Pancreas (tissue), 10 donors: ENCODE measurements at regions not wholly inside any gene's neighbourhood (a gene's known extent, or its start where the extent isn't known, plus 50 kb on each side); places are given as distances from the start of the nearest gene placed in this dataset.

ENCODE experiments used
- ATAC-seq, 4 donors: fragments of 200-7000 bp; cut with Tn5 transposase; one replicate each; pipeline versions ENCODE4 v1.8.0 to v1.9.1; 2020; ENCODE audit warnings: mild to moderate bottlenecking in 4 of 4, moderate library complexity in 4 of 4
- DNase-seq, 6 donors: peaks; one replicate each; pipeline ENCODE4 v3.0.0-alpha.2; 2020
- FAIRE-seq: peaks from 2 replicates; lab custom pipeline; 2012; peaks lifted over from hg19 to GRCh38; lab: Jason Lieb, UNC
- H3K27ac ChIP-seq, 4 donors: fragments of 200-600 bp; sonication (generic); 1 replicate in 3 of 4; 2 replicates in 1 of 4; pipeline versions ENCODE4 v1.5.0 to v1.8.0; 2020
- H3K27me3 ChIP-seq, 4 donors: fragments of 200-600 bp; one replicate each; pipeline ENCODE4 v1.8.0; 2021
- H3K36me3 ChIP-seq, 3 donors: fragments of 200-600 bp; sonication (generic) in 1 of 3; one replicate each; pipeline versions ENCODE4 v1.5.0 to v1.8.0; 2020 to 2021
- H3K4me1 ChIP-seq, 3 donors: fragments of 200-600 bp; one replicate each; pipeline ENCODE4 v1.8.0; 2021
- H3K4me3 ChIP-seq, 4 donors: fragments of 200-600 bp; sonication (generic) in 2 of 4; one replicate each; pipeline versions ENCODE4 v1.5.0 to v1.8.0; 2020 to 2021
- H3K9me3 ChIP-seq, 4 donors: fragments of 200-600 bp; one replicate each; pipeline ENCODE4 v1.8.0; 2021
- CTCF ChIP-seq, 4 donors: fragments of 200-600 bp; sonication (generic) in 3 of 4; IDR thresholded peaks; one replicate each; pipeline versions ENCODE4 v1.5.0 to v1.8.0; 2021; ENCODE audit warnings: antibody characterized with exemption in 4 of 4
- WGBS, 2 donors: extraction: QIAGEN DNeasy Blood & Tissue Kit; methylation state at CpG; one replicate each; pipeline ENCODE4 v1.1.7; 2013; 5-methylcytosine and 5-hydroxymethylcytosine counted together
- intact Hi-C, 3 donors: fragments of 100-400 bp; cut with DNase I; formaldehyde crosslinking; loops; one replicate each; pipeline versions ENCODE4 v1.11.1 to v1.14.2; 2022
- donor health status: healthy with polysubstance abuse.
- donor health status: DM: no; HTN: no; CAD: no; lungs with moderate emphysema.
- donor health status: DM: no; HTN: no; CAD: no.
- donor health status: control.
- donor health status: control.
- donor health status: Bipolar disorder and iron deficiency.
- donor health status: DM: yes; HTN: yes; CAD: no.
- donor health status: DM: no; HTN: no; CAD: no.
- donor health status: DM: no; HTN: no; CAD: no.
- donor health status: DM: yes; HTN: yes; CAD: no.

DNA sequence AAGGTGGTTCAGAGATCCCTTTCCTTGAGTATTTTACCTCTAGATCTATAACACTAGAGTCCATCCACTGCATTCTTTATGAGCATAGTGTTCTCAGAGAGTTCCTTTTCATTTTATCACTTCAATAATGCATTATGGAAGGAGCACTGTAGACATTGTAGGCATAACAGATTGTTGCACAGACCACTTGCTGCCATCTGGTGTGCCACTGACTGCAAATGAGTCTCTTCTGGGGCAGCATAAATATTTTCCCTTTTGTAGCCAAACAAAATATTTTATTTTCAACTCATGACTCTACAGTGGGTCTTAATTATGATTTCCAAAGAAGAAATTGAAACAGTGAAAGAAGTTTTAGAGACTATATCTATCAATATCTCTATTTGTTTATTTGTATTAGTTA is 290.4 kb downstream of the OLFM3 start:
- Histone ChIP-seq H3K36me3 (no peaks in the 10 kb centered on the region), H3K4me3 (no peak overlapping the region), H3K27ac (no peak overlapping the region), H3K4me1 (no peaks in the 10 kb centered on the region), H3K9me3 (no peaks in the 10 kb centered on the region), H3K27me3 (no peaks in the 10 kb centered on the region)
- DNase-seq (no peak), ATAC-seq (no peak), FAIRE-seq (no peak)
- no peak for TF ChIP-seq CTCF (IDR thresholded peaks at IDR 0.05)
- intact Hi-C loops = no loop called here

DNA sequence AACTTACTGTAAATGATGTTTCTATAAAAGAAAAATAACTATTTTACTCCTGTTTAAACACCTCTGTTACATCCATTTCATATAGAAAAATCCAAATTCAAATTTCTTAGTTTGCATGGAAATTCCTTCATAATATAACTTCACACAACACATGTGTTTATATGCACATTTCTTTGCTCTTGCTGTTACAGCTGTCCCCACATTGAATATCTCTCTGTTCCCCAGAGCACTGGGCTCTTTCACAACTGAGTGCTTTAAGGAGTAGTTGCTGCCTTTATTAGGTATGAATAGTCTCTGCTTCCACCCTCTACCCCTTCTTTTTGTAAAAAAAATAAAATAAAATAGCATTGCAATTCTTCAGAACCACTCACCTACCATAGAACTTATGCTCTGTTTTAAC is 287.0 kb downstream of the OLFM3 start:
- intact Hi-C loops = no loop called here
- DNase-seq = no peak
- Histone ChIP-seq H3K4me1 (no peaks in the 10 kb centered on the region), H3K27ac (no peak overlapping the region), H3K36me3 (no peaks in the 10 kb centered on the region), H3K9me3 (no peaks in the 10 kb centered on the region), H3K4me3 (no peak overlapping the region), H3K27me3 (no peaks in the 10 kb centered on the region)
- FAIRE-seq = no peak
- TF ChIP-seq CTCF (IDR thresholded peaks at IDR 0.05) = no peak
- no peak for ATAC-seq

DNA sequence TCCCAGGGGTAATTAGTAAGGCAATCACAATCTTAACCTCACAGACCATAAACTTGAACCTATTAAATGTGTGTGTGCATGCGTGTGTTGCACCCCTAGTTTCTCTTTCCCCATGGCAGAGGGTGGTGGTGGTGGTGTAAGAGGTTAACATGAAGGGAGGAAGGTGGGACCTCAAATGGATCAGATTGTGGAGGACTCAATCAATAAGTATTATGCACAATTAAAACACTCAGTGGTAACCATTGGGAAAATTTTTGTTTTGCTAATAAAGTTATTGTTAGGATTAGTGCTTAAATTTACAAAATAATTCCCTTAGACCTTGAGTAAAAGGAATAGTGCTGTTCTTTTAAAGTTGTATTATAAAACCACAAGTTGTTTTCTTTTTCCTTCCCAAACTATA is 283.0 kb downstream of the OLFM3 start:
- TF ChIP-seq CTCF (IDR thresholded peaks at IDR 0.05) = no peak
- H3K9me3 ChIP-seq = no peaks in the 10 kb centered on the region
- WGBS, 2 donors = 31 to 33% methylated on average over 1 of the region's 1 CpG
- H3K27ac ChIP-seq = no peak overlapping the region
- H3K4me3 ChIP-seq = no peak overlapping the region
- H3K27me3 ChIP-seq = no peaks in the 10 kb centered on the region
- intact Hi-C loops = no loop called here
- H3K36me3 ChIP-seq = no peaks in the 10 kb centered on the region
- ATAC-seq (no peak), FAIRE-seq (no peak), DNase-seq (no peak)
- no peaks in the 10 kb centered on the region for H3K4me1 ChIP-seq

GRCh38 chr1:101723415-101723814 is 273.3 kb downstream of the OLFM3 start:
- intact Hi-C loops = no loop called here
- no peak for TF ChIP-seq CTCF (IDR thresholded peaks at IDR 0.05)
- no peak for FAIRE-seq
- no peak overlapping the region for H3K27ac ChIP-seq
- H3K4me3 ChIP-seq = no peak overlapping the region
- WGBS, 2 donors = 39 to 47% methylated on average over 4 of the region's 4 CpGs
- H3K4me1 ChIP-seq = no peaks in the 10 kb centered on the region
- no peaks in the 10 kb centered on the region for H3K9me3 ChIP-seq
- no peaks in the 10 kb centered on the region for H3K36me3 ChIP-seq
- no peak for DNase-seq
- no peak for ATAC-seq
- peaks cover 0 to 3% (median 0%) of the 10 kb centered on the region in 4 donors for H3K27me3 ChIP-seq

DNA sequence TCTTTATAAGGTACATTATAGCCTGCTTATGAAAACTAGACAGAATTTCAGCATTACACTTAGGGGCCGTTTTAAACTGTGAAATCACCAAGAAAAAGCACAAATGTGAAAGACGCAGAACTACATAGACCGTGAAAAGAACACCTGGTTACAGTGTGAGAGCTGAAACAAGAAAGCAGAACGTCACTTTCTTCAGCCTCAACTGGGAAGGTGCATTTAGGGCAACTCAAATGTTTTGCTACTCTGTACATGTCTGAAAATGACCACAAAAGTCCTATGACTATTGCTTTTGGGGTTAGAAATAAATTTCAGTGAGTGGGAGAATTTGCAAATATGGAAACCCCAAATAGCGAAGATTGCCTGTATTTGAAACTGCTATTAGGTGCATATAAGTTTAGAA is 268.7 kb downstream of the OLFM3 start:
- Histone ChIP-seq H3K27me3 (no peaks in the 10 kb centered on the region), H3K4me1 (peaks cover 0 to 4% (median 0%) of the 10 kb centered on the region in 3 donors), H3K9me3 (no peaks in the 10 kb centered on the region), H3K36me3 (no peaks in the 10 kb centered on the region), H3K27ac (no peak overlapping the region), H3K4me3 (no peak overlapping the region)
- 54 to 65% methylated on average over 5 of the region's 5 CpGs for WGBS, 2 donors
- ATAC-seq (no peak), FAIRE-seq (no peak), DNase-seq (no peak)
- intact Hi-C loops = no loop called here
- no peak for TF ChIP-seq CTCF (IDR thresholded peaks at IDR 0.05)
